Neural cell (in vitro differentiated cells): ENCODE measurements at regions not wholly inside any gene's neighbourhood (a gene's known extent, or its start where the extent isn't known, plus 50 kb on each side); places are given as distances from the start of the nearest gene placed in this dataset.

Source experiments
- EP300 ChIP-seq: fragments of 450-650 bp; conservative IDR thresholded peaks from 2 replicates; pipeline ENCODE4 v1.6.1; 2014; ENCODE audit warnings: antibody characterized with exemption, mild to moderate bottlenecking, moderate library complexity; ENCODE audit not compliant: poor library complexity, severe bottlenecking
- EZH2 ChIP-seq: fragments of 200-600, 300-800 bp; shearing (Covaris generic), sonication (generic); IDR thresholded peaks from 2 replicates; pipeline ENCODE4 v1.6.1; 2014; ENCODE audit warnings: antibody characterized with exemption, low read length, borderline replicate concordance, mild to moderate bottlenecking; ENCODE audit not compliant: insufficient read depth, poor library complexity, severe bottlenecking
- POLR2AphosphoS5 ChIP-seq: IDR thresholded peaks from 2 replicates; pipeline ENCODE4 v1.6.1; 2012
- TAF1 ChIP-seq: IDR thresholded peaks from 2 replicates; pipeline ENCODE4 v1.6.1; 2012; ENCODE audit warnings: low read depth
- TF ChIP-seq, protein P1 (sequence below): fragments of 450-650 bp; IDR thresholded peaks from 2 replicates; pipeline ENCODE4 v1.5.1; 2014; ENCODE audit warnings: antibody characterized with exemption, mild to moderate bottlenecking, moderate library complexity; ENCODE audit not compliant: poor library complexity, severe bottlenecking

GRCh38 chr9:21677834-21678233, 124.6 kb upstream of the MTAP start:
- TF ChIP-seq, protein P1, sequence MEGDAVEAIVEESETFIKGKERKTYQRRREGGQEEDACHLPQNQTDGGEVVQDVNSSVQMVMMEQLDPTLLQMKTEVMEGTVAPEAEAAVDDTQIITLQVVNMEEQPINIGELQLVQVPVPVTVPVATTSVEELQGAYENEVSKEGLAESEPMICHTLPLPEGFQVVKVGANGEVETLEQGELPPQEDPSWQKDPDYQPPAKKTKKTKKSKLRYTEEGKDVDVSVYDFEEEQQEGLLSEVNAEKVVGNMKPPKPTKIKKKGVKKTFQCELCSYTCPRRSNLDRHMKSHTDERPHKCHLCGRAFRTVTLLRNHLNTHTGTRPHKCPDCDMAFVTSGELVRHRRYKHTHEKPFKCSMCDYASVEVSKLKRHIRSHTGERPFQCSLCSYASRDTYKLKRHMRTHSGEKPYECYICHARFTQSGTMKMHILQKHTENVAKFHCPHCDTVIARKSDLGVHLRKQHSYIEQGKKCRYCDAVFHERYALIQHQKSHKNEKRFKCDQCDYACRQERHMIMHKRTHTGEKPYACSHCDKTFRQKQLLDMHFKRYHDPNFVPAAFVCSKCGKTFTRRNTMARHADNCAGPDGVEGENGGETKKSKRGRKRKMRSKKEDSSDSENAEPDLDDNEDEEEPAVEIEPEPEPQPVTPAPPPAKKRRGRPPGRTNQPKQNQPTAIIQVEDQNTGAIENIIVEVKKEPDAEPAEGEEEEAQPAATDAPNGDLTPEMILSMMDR: no peak
- TF ChIP-seq EP300 (no peak), POLR2AphosphoS5 (no peak), EZH2 (no peak), TAF1 (no peak)
